Embryonic facial prominence (tissue), 1 donor: ENCODE measurements at regions not wholly inside any gene's neighbourhood (a gene's known extent, or its start where the extent isn't known, plus 50 kb on each side); places are given as distances from the start of the nearest gene placed in this dataset.

Experiments
- DNase-seq: peaks from one replicate; pipeline ENCODE4 v3.0.0-alpha.2; 2016; ENCODE audit errors: extremely low spot score

GRCh38 chr5:124647352-124647751, 99.1 kb downstream of the ZNF608 start:
- no peak for DNase-seq

- DNase-seq, result no peak
These were observed 101.0 kb downstream of the ZNF608 start for GRCh38 chr5:124645396-124645795.

- no peak for DNase-seq
These were observed 101.9 kb downstream of the ZNF608 start for GRCh38 chr5:124644582-124644981.

- DNase-seq, result no peak
These were observed 102.3 kb downstream of the ZNF608 start for GRCh38 chr5:124644138-124644537.

GRCh38 chr5:124643336-124643735, 103.1 kb downstream of the ZNF608 start:
- no peak for DNase-seq

- no peak for DNase-seq
These were observed 104.3 kb downstream of the ZNF608 start for GRCh38 chr5:124642151-124642550.

- no peak for DNase-seq
These were observed 105.2 kb downstream of the ZNF608 start for GRCh38 chr5:124641154-124641792.

- no peak for DNase-seq
These were observed 107.3 kb downstream of the ZNF608 start for GRCh38 chr5:124639095-124639665.

- DNase-seq, result no peak
These were observed 109.4 kb downstream of the ZNF608 start for GRCh38 chr5:124637011-124637410.

- DNase-seq, result no peak
These were observed 111.6 kb downstream of the ZNF608 start for GRCh38 chr5:124634741-124635323.

GRCh38 chr5:124634228-124634739, 112.2 kb downstream of the ZNF608 start:
- DNase-seq, result no peak

- no peak for DNase-seq
These were observed 113.2 kb downstream of the ZNF608 start for GRCh38 chr5:124633209-124633608.

- DNase-seq, result no peak
These were observed 114.4 kb downstream of the ZNF608 start for GRCh38 chr5:124631874-124632550.

GRCh38 chr5:124630767-124631704, 115.4 kb downstream of the ZNF608 start:
- no peak for DNase-seq

- DNase-seq, result no peak
These were observed 117.5 kb downstream of the ZNF608 start for GRCh38 chr5:124628721-124629596.

- no peak for DNase-seq
These were observed 118.4 kb downstream of the ZNF608 start for GRCh38 chr5:124627815-124628595.

GRCh38 chr5:124626053-124626452, 120.4 kb downstream of the ZNF608 start:
- no peak for DNase-seq

- no peak for DNase-seq
These were observed 123.2 kb downstream of the ZNF608 start for GRCh38 chr5:124623265-124623664.

GRCh38 chr5:124622851-124623250, 123.6 kb downstream of the ZNF608 start:
- DNase-seq, result no peak

GRCh38 chr5:124621279-124621678, 125.2 kb downstream of the ZNF608 start:
- DNase-seq, result no peak
